ENCODE measurements at regions not wholly inside any gene's neighbourhood (a gene's known extent, or its start where the extent isn't known, plus 50 kb on each side); places are given as distances from the start of the nearest gene placed in this dataset.

GRCh38 chr2:176813156-176813555 is 399.4 kb upstream of the HNRNPA3 start:
- DNase-seq (ENCODE audit: low spot score): no peak

GRCh38 chr2:176813621-176814049 is 399.0 kb upstream of the HNRNPA3 start:
- DNase-seq (ENCODE audit: low spot score): no peak

- DNase-seq (ENCODE audit: low spot score): no peak
These were observed 398.3 kb upstream of the HNRNPA3 start for GRCh38 chr2:176814274-176814673.

GRCh38 chr2:176814740-176815367 is 397.7 kb upstream of the HNRNPA3 start:
- DNase-seq (ENCODE audit: low spot score): no peak

GRCh38 chr2:176817061-176817565 is 395.5 kb upstream of the HNRNPA3 start:
- DNase-seq (ENCODE audit: low spot score): no peak

- DNase-seq (ENCODE audit: low spot score): no peak
These were observed 394.5 kb upstream of the HNRNPA3 start for GRCh38 chr2:176818076-176818475.

DNA sequence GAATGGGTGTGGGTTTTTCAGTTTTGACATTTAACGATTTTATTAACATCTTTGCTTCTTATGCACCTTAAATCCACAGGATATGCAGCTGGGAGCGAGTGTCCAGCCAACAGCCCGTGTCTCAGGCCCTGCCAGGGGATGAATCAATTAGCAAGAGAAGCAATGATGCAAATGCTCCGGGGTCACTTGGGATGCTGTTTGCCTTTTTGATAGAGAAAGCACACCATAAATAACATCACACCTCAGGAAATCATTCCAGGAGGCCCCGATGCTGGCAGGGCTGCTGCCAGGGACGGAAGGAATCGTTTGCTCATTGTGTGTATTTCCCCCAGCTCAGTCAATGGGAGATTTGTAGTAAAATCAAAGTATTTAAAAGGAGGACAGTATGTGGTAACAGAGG is 394.0 kb upstream of the HNRNPA3 start:
- no peak for DNase-seq (ENCODE audit: low spot score)

DNA sequence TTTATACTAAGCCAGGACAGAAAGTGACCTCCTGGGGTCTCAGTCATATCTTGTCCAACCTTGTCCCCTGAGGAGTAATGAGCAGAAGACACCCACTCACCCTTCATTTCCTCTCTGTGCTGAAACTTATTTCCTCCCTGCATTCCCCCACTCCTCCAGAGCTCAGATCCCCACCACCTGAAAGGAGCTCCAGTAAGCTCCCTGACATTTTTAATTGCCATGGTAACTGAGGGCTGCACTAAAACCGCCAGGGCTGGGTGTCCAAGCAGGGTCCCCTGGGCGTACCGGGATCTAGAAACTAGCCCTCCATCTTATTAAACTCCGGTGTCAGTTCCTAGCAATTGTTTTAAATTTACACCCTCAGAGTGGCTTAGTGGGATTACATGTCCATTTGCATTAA is 393.3 kb upstream of the HNRNPA3 start:
- DNase-seq (ENCODE audit: low spot score): no peak

DNA sequence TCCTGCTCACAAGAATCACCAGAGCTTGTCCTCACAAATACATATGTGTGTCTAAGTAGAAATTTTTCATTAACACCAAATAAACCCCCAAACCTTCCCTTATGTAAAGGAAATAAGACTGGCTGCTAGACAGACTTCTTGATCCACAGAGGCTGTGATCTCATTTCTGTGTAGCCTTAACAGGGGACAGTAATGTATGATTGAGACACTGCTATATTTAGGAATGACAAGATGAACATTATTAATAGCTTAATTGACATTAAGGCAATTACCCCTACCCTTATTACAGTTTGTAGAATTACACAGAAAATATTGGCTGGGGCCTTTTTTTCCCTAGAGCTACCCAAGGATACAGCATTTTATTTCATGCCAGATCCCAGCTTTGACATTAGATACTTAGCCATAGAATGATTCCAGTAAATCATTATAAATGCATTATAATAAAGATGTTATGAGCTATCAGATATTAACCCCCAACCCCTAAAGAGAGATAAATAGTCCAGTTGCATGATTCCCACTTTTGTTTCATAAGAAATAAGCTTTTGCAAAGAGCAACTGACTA is 392.1 kb upstream of the HNRNPA3 start:
- DNase-seq (ENCODE audit: low spot score): no peak

GRCh38 chr2:176821350-176821749 is 391.2 kb upstream of the HNRNPA3 start:
- DNase-seq (ENCODE audit: low spot score): no peak

DNA sequence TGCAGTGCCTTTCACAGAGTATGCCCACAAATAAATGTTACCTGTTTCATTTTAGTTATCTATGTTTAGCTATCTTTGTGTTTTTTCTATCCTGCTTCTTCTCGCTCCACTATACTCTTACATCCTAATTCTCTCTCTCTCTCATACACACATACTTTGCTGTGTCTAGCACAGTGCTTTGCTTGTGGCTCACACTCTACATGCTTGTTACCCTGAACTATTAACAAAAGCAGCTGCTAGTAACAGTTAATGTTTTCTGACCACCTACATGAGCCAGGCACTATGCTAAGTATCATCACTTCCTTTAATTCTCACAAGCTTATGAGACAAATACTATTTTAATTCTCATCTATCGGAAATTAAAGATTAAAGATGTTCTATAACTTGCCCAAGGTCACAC is 390.5 kb upstream of the HNRNPA3 start:
- DNase-seq (ENCODE audit: low spot score): no peak

DNA sequence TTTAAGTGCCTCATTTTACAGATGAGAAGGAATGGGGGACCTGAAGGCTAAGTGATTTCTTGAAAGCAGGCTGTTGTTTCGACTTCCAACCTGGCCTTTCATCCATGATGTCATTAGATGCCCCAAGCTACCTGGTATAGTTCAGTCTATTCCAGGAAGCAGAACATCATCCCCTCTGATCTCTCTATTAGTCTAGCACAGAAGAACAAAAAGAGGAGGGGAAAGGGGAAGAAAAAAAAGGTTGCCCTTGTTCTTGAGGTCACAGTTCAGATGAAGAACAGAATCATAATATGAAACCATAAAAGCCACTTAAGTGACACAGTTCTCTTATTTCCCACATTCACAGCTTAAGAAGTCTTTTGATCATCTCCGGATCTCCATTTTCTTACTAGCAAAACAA is 386.2 kb upstream of the HNRNPA3 start:
- DNase-seq (ENCODE audit: low spot score): no peak

DNA sequence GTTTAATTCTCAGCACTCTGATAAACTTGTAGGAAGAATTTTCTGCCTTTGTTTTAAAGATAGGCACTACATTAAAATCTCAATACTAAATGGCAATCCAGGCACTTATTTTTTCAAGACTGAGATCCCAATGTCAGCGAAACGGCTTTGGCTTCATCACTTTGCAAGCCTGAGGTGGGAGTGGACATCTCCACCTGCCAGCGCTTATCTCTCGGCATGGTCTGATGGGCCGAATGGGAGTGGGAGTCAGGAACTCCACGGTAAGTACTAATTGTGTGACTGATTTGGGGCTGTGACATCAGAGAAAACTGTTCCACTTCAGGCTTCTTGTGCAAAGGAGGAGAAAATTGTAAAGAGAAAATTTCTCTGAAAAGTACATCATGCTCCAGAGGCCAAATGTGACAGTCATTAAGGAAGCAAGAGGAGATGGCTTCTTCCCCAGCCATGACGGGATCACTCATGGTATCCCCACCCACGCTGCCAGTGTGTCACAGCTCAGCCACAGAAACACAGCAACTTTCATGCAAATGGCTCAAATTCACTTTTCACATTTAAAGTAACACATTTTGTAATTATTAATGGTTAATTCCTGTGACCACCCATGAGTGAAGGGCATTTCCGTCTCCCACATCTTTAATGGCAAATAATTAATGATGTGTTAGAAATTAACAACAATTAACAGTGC is 385.5 kb upstream of the HNRNPA3 start:
- no peak for DNase-seq (ENCODE audit: low spot score)

GRCh38 chr2:176830362-176830761 is 382.2 kb upstream of the HNRNPA3 start:
- DNase-seq (ENCODE audit: low spot score): no peak

DNA sequence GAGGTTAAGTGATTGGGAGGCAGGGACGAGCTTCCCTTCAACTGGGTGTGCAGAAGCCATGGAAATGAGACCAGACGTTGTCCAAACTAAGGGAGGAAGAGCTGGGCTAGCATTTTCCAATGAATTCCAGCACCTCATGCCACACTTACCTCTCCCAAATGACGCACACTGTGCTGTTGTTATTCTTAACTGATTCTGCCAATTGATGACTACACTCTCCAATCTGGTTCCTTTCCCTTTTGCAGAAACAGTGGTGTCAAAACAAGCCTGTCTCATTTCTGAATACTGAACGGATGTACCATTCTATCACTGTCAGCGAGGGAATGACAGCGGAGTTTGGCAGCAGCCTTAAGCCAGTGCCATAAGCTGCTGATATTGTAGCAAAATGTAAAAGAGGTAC is 380.5 kb upstream of the HNRNPA3 start:
- DNase-seq (ENCODE audit: low spot score): no peak

- no peak for DNase-seq (ENCODE audit: low spot score)
These were observed 378.9 kb upstream of the HNRNPA3 start for GRCh38 chr2:176833671-176834070.

GRCh38 chr2:176834226-176834625 is 378.4 kb upstream of the HNRNPA3 start:
- DNase-seq (ENCODE audit: low spot score): no peak

- no peak for DNase-seq (ENCODE audit: low spot score)
These were observed 369.4 kb upstream of the HNRNPA3 start for GRCh38 chr2:176843208-176843607.

GRCh38 chr2:176844461-176844860 is 368.1 kb upstream of the HNRNPA3 start:
- DNase-seq (ENCODE audit: low spot score): no peak

- DNase-seq (ENCODE audit: low spot score): no peak
These were observed 366.9 kb upstream of the HNRNPA3 start for GRCh38 chr2:176845718-176846117.

DNA sequence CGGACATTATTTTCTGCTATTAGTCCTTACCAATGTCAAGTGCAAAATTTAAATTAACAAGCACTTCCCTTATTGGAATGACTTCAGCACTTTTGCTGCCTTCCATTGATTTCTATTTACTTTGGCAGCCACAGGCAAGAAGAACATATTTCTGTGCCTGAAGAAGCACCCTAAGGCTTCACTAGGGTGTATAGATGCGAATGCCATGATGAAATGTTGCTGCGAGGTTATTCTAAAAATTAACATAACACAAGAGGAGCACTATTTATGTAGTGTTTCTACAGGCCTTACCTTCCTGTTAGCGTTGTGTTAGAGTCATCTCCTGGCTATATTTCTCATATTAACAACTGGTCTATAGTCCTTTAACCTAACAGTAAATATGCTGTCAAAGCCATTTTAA is 365.0 kb upstream of the HNRNPA3 start:
- DNase-seq (ENCODE audit: low spot score): no peak

DNA sequence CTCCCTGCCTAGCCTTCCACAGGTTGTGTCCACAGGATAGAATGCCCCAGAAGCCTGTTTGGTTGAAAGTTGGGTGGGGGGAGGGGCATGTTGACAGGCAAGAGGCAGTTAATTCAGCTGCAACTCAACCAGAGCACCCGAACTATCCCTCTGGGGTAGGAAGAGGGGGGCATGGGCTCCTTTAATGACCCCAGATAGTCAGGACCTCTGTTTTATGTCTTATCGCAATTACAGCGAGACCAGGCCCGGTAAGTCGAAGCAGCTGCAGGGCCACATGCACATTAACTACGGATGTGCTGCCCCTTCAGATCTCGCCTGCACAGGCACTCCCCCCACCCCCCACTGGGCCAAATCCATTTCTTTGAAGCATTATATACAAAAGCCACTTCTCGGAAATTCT is 363.8 kb upstream of the HNRNPA3 start:
- no peak for DNase-seq (ENCODE audit: low spot score)

- no peak for DNase-seq (ENCODE audit: low spot score)
These were observed 361.2 kb upstream of the HNRNPA3 start for GRCh38 chr2:176851200-176851888.
